H1 (cell line): ENCODE measurements at regions not wholly inside any gene's neighbourhood (a gene's known extent, or its start where the extent isn't known, plus 50 kb on each side); places are given as distances from the start of the nearest gene placed in this dataset.

Experiments used
- CTCF ChIA-PET: fragments of 300-600 bp; sonication (Branson Sonifier 250); formaldehyde crosslinking; loops from one replicate; lab custom pipeline; 2021; ENCODE audit not compliant: partially characterized antibody; lab: Charles Lee
- POLR2A ChIA-PET: fragments of 300-600 bp; sonication (Branson Sonifier 250); formaldehyde crosslinking; loops from one replicate; lab custom pipeline; 2021; ENCODE audit warnings: inconsistent platforms; ENCODE audit not compliant: partially characterized antibody; lab: Charles Lee
- DNase-seq, 2 experiments: peaks; one replicate each; pipeline versions ENCODE4 v3.0.0 to v3.0.0-alpha.2; 2010 to 2022; ENCODE audit warnings: low spot score in 2 of 2, low read depth in 1 of 2, mixed read lengths in 1 of 2
- FAIRE-seq: peaks from 2 replicates; lab custom pipeline; 2011; peaks lifted over from hg19 to GRCh38; lab: Jason Lieb, UNC
- H2AFZ ChIP-seq: 2 replicates; pipeline ENCODE4 v1.8.1; 2012; ENCODE audit warnings: low read length, inconsistent platforms
- H2AK5ac ChIP-seq: 2 replicates; pipeline ENCODE4 v1.6.1; 2013; ENCODE audit warnings: low read depth, low read length
- H2BK120ac ChIP-seq: replicated peaks from 2 replicates; pipeline ENCODE3; 2013; ENCODE audit warnings: low read depth, low read length, inconsistent platforms
- H2BK12ac ChIP-seq: 2 replicates; pipeline ENCODE4 v1.6.1; 2013; ENCODE audit warnings: low read depth, low read length
- H2BK15ac ChIP-seq: 2 replicates; pipeline ENCODE4 v1.6.1; 2013; ENCODE audit warnings: low read length
- H2BK20ac ChIP-seq: 2 replicates; pipeline ENCODE4 v1.6.1; 2013; ENCODE audit warnings: low read length
- H2BK5ac ChIP-seq: 2 replicates; pipeline ENCODE4 v1.6.1; 2013; ENCODE audit warnings: low read depth, low read length
- H3K14ac ChIP-seq: 2 replicates; pipeline ENCODE4 v1.6.1; 2013; ENCODE audit warnings: inconsistent platforms; ENCODE audit not compliant: insufficient read length
- H3K18ac ChIP-seq: 2 replicates; pipeline ENCODE4 v1.6.1; 2013; ENCODE audit warnings: low read length; ENCODE audit errors: extremely low read depth
- H3K23ac ChIP-seq: 2 replicates; pipeline ENCODE4 v1.6.1; 2013; ENCODE audit warnings: inconsistent platforms; ENCODE audit not compliant: insufficient read length
- H3K23me2 ChIP-seq: 2 replicates; pipeline ENCODE4 v1.6.1; 2013; ENCODE audit warnings: low read depth, low read length
- H3K27ac ChIP-seq: 2 replicates; pipeline ENCODE4 v1.6.1; 2011; ENCODE audit warnings: low read depth, low read length, inconsistent platforms
- H3K27me3 ChIP-seq, 4 experiments: replicated peaks in 1 of 4; 1 replicate in 1 of 4; 2 replicates in 3 of 4; pipeline versions ENCODE4 v1.6.1 to v1.8.1; 2011 to 2013; ENCODE audit warnings: low read length in 3 of 4, mild to moderate bottlenecking in 3 of 4, inconsistent platforms in 2 of 4, mixed read lengths in 2 of 4, moderate library complexity in 1 of 4; ENCODE audit not compliant: control insufficient read depth in 3 of 4, insufficient read depth in 3 of 4; ENCODE audit errors: extremely low read depth in 1 of 4
- H3K36me3 ChIP-seq, 4 experiments: 2 replicates each; pipeline versions ENCODE4 v1.6.1 to v1.8.1; 2011 to 2013; ENCODE audit warnings: mild to moderate bottlenecking in 4 of 4, low read length in 3 of 4, moderate library complexity in 2 of 4, control low read depth in 1 of 4, inconsistent platforms in 1 of 4; ENCODE audit not compliant: insufficient read depth in 4 of 4, control insufficient read depth in 2 of 4
- H3K4ac ChIP-seq: replicated peaks from 2 replicates; pipeline ENCODE3; 2013; ENCODE audit warnings: low read length, low read depth, mixed read lengths, inconsistent platforms; ENCODE audit not compliant: insufficient read length
- H3K4me1 ChIP-seq, 4 experiments: replicated peaks in 1 of 4; 1 replicate in 1 of 4; 2 replicates in 3 of 4; pipeline versions ENCODE4 v1.6.1 to v1.8.1; 2011 to 2013; ENCODE audit warnings: low read length in 3 of 4, inconsistent platforms in 2 of 4, mixed read lengths in 1 of 4; ENCODE audit not compliant: insufficient read depth in 4 of 4, control insufficient read depth in 3 of 4
- H3K4me2 ChIP-seq, 2 experiments: 2 replicates each; pipeline versions ENCODE4 v1.6.1 to v1.8.1; 2011 to 2013; ENCODE audit warnings: low read depth in 2 of 2, low read length in 2 of 2, control low read depth in 1 of 2, inconsistent platforms in 1 of 2, mild to moderate bottlenecking in 1 of 2; ENCODE audit not compliant: insufficient read depth in 1 of 2
- H3K4me3 ChIP-seq, 4 experiments: fragments of 200-600, 300-600 bp in 1 of 4; sonication (generic), shearing (Covaris generic), sonication (Bioruptor Twin) in 1 of 4; 2 replicates each; pipeline versions ENCODE4 v1.5.1 to v1.8.1; 2011 to 2016; ENCODE audit warnings: low read length in 4 of 4, low read depth in 3 of 4, control low read depth in 2 of 4, inconsistent platforms in 2 of 4, mild to moderate bottlenecking in 2 of 4, mixed read lengths in 1 of 4, moderate library complexity in 1 of 4; ENCODE audit not compliant: insufficient read depth in 2 of 4; ENCODE audit errors: extremely low read depth in 1 of 4
- H3K56ac ChIP-seq: replicated peaks from 2 replicates; pipeline ENCODE3; 2013; ENCODE audit warnings: low read depth, mild to moderate bottlenecking, mixed read lengths, low read length, inconsistent platforms; ENCODE audit not compliant: insufficient read length
- H3K79me1 ChIP-seq: 2 replicates; pipeline ENCODE4 v1.6.1; 2013; ENCODE audit warnings: low read depth, low read length, control low read depth
- H3K79me2 ChIP-seq, 2 experiments: 2 replicates each; pipeline versions ENCODE4 v1.6.1 to v1.8.1; 2012 to 2013; ENCODE audit warnings: low read length in 2 of 2, mild to moderate bottlenecking in 2 of 2, inconsistent platforms in 1 of 2; ENCODE audit not compliant: insufficient read depth in 2 of 2, control insufficient read depth in 1 of 2
- H3K9ac ChIP-seq, 4 experiments: replicated peaks in 1 of 4; 1 replicate in 1 of 4; 2 replicates in 3 of 4; pipeline versions ENCODE4 v1.6.1 to v1.8.1; 2011 to 2013; ENCODE audit warnings: low read depth in 3 of 4, low read length in 3 of 4, control low read depth in 2 of 4, mild to moderate bottlenecking in 2 of 4, moderate library complexity in 2 of 4, inconsistent platforms in 1 of 4; ENCODE audit errors: extremely low read depth in 1 of 4
- H3K9me3 ChIP-seq, 2 experiments: 2 replicates each; pipeline versions ENCODE4 v1.6.1 to v1.8.1; 2012 to 2013; ENCODE audit warnings: mild to moderate bottlenecking in 2 of 2, moderate library complexity in 2 of 2, control low read depth in 1 of 2, inconsistent platforms in 1 of 2, low read depth in 1 of 2, low read length in 1 of 2, mixed read lengths in 1 of 2; ENCODE audit not compliant: insufficient read depth in 2 of 2
- H4K20me1 ChIP-seq, 2 experiments: replicated peaks in 1 of 2; 2 replicates each; pipeline versions ENCODE3 to v1.8.1; 2011 to 2013; ENCODE audit warnings: inconsistent platforms in 2 of 2, low read length in 2 of 2, mild to moderate bottlenecking in 1 of 2; ENCODE audit not compliant: insufficient read depth in 2 of 2, control insufficient read depth in 1 of 2
- H4K5ac ChIP-seq: 2 replicates; pipeline ENCODE4 v1.6.1; 2013; ENCODE audit warnings: low read length, low read depth, mixed read lengths, inconsistent platforms; ENCODE audit not compliant: insufficient read length
- H4K8ac ChIP-seq: 2 replicates; pipeline ENCODE4 v1.8.0; 2013; ENCODE audit warnings: mild to moderate bottlenecking, moderate library complexity, low read length, inconsistent platforms; ENCODE audit not compliant: insufficient read depth; ENCODE audit errors: extremely low read depth
- H4K91ac ChIP-seq: replicated peaks from 2 replicates; pipeline ENCODE3; 2013; ENCODE audit warnings: low read length, mixed read lengths, inconsistent platforms; ENCODE audit not compliant: insufficient read length
- CEBPB ChIP-seq: IDR thresholded peaks from 2 replicates; pipeline ENCODE4 v1.6.1; 2012; ENCODE audit warnings: low read depth, low read length
- HDAC2 ChIP-seq, 2 experiments: fragments of 300-600 bp in 1 of 2; sonication (generic) in 1 of 2; IDR thresholded peaks; 2 replicates each; pipeline ENCODE4 v1.6.1; 2011 to 2012; ENCODE audit warnings: low read depth in 2 of 2, low read length in 2 of 2, mild to moderate bottlenecking in 2 of 2, moderate library complexity in 2 of 2, borderline replicate concordance in 1 of 2, inconsistent platforms in 1 of 2
- MAFK ChIP-seq: IDR thresholded peaks from 2 replicates; pipeline ENCODE4 v1.6.1; 2012; ENCODE audit warnings: low read depth, mild to moderate bottlenecking, improper control_type of control experiment, low read length
- NANOG ChIP-seq: IDR thresholded peaks from 2 replicates; pipeline ENCODE4 v1.6.1; 2011; ENCODE audit warnings: low read length, low read depth, mild to moderate bottlenecking, inconsistent platforms; ENCODE audit not compliant: insufficient read depth, poor library complexity, severe bottlenecking
- RBBP5 ChIP-seq: IDR thresholded peaks from 2 replicates; pipeline ENCODE4 v1.7.1; 2012; ENCODE audit warnings: low read depth, mild to moderate bottlenecking, inconsistent platforms, low read length, moderate library complexity, borderline replicate concordance
- SAP30 ChIP-seq: fragments of 300-600 bp; sonication (generic); IDR thresholded peaks from 2 replicates; pipeline ENCODE4 v1.7.1; 2012; ENCODE audit warnings: low read length, moderate library complexity, mild to moderate bottlenecking, inconsistent platforms; ENCODE audit not compliant: insufficient read depth, insufficient replicate concordance
- WGBS, 2 experiments: shearing (Covaris generic) in 1 of 2; methylation state at CpG; one replicate each; pipeline versions ENCODE4 v1.1.6 to v1.1.7; 2013 to 2015; ENCODE audit warnings: low lambda C conversion rate in 2 of 2, mixed read lengths in 2 of 2, inconsistent platforms in 1 of 2, low coverage in 1 of 2, missing lambda C conversion rate in 1 of 2; ENCODE audit not compliant: insufficient replicate concordance in 2 of 2, insufficient coverage in 1 of 2, insufficient read length in 1 of 2; ENCODE audit errors: extremely low coverage in 1 of 2, missing lambda C conversion rate in 1 of 2; 5-methylcytosine and 5-hydroxymethylcytosine counted together

DNA sequence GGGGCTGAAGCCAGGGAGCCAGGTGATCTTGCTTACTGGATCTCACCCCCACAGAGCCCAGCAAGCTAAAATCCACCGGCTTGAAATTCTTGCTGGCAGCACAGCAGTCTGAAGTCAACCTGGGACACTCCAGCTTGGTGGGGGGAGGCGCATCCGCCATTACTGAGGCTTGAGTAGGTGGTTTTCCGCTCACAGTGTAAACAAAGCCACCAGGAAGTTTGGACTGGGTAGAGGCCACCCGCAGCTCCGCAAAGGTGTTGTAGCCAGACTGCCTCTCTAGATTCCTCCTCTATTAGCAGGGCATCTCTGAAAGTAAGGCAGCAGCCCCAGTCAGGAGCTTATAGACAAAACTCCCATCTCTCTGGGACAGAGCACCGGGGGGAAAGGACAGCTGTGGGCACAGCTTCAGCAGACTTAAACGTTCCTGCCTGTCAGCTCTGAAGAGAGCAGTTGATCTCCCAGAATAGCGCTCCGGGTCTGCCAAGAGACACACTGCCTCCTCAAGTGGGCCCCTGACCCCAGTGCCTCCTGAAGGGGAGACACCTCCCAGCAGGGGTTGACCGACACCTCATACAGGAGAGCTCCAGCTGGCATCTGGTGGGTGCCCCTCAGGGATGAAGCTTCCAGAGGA lies 206.3 kb upstream of the KHDRBS2 start:
- TF ChIP-seq HDAC2 (IDR thresholded peaks at IDR 0.05; ENCODE audit: borderline replicate concordance in 1 of 2, low read depth in 2 of 2, low read length in 2 of 2) (no peak), MAFK (no peak), RBBP5 (no peak), CEBPB (no peak), SAP30 (no peak), NANOG (no peak)
- TF ChIP-seq, all 59 proteins: peak for 0
- CTCF ChIA-PET, result interaction anchor here (0.7 kb wide), 1 partner anchor 17 kb away, joined by 3 read pairs; no protein-coding TSS in a partner anchor
- FAIRE-seq, result no peak
- H2BK15ac ChIP-seq, result no peak overlapping the region
- no peaks in the 10 kb centered on the region for H3K79me1 ChIP-seq
- H3K18ac ChIP-seq, result no peak overlapping the region
- H3K4ac ChIP-seq, result no peak overlapping the region
- POLR2A ChIA-PET, result no interaction called here
- no peak overlapping the region for H3K4me3 ChIP-seq
- WGBS, 2 experiments, result 82% methylated on average over 10 of the region's 11 CpGs; no CpG with 5 or more reads in 1 of the 2 experiments
- no peak overlapping the region for H2AFZ ChIP-seq
- no peak overlapping the region for H3K14ac ChIP-seq
- no peak overlapping the region for H2BK5ac ChIP-seq
- no peak overlapping the region for H2BK20ac ChIP-seq
- H2BK120ac ChIP-seq, result no peak overlapping the region
- H3K27me3 ChIP-seq, result no peaks in the 10 kb centered on the region
- no peaks in the 10 kb centered on the region for H3K23me2 ChIP-seq
- no peaks in the 10 kb centered on the region for H3K9me3 ChIP-seq
- H3K9ac ChIP-seq, result no peak overlapping the region
- H3K27ac ChIP-seq, result no peak overlapping the region
- H3K4me2 ChIP-seq, result no peak overlapping the region
- no peaks in the 10 kb centered on the region for H3K4me1 ChIP-seq
- no peaks in the 10 kb centered on the region for H4K20me1 ChIP-seq
- no peak for DNase-seq
- no peaks in the 10 kb centered on the region for H3K79me2 ChIP-seq
- no peak overlapping the region for H3K56ac ChIP-seq
- no peak overlapping the region for H4K5ac ChIP-seq
- H3K23ac ChIP-seq, result no peak overlapping the region
- H4K91ac ChIP-seq, result no peak overlapping the region
- no peak overlapping the region for H2BK12ac ChIP-seq
- H2AK5ac ChIP-seq, result no peak overlapping the region
- H4K8ac ChIP-seq, result 0 out of 2 replicates have a peak overlapping the region, but pooled peaks have one; percentile 51
- no peaks in the 10 kb centered on the region for H3K36me3 ChIP-seq
